Keratinocyte (primary cell): ENCODE measurements at regions not wholly inside any gene's neighbourhood (a gene's known extent, or its start where the extent isn't known, plus 50 kb on each side); places are given as distances from the start of the nearest gene placed in this dataset.

ENCODE experiments used
- DNase-seq: peaks from one replicate; pipeline ENCODE4 v3.0.0-alpha.2; 2011; ENCODE audit warnings: low read depth, missing footprints, low spot score
- FAIRE-seq: peaks from 2 replicates; lab custom pipeline; 2011; peaks lifted over from hg19 to GRCh38; lab: Jason Lieb, UNC
- H2AFZ ChIP-seq: 2 replicates; pipeline ENCODE4 v1.6.0; 2012; ENCODE audit warnings: low read length, control low read depth, inconsistent platforms; ENCODE audit not compliant: control insufficient read depth
- H3K27ac ChIP-seq: 2 replicates; pipeline ENCODE4 v1.5.1; 2011; ENCODE audit warnings: low read length; ENCODE audit not compliant: control insufficient read depth, insufficient read depth
- H3K27me3 ChIP-seq: 3 replicates; pipeline ENCODE4 v1.6.0; 2011; ENCODE audit warnings: low read length; ENCODE audit not compliant: control insufficient read depth, insufficient read depth; ENCODE audit errors: extremely low read depth
- H3K36me3 ChIP-seq, 2 experiments: 2 replicates in 1 of 2; 3 replicates in 1 of 2; pipeline ENCODE4 v1.5.1; 2011; ENCODE audit warnings: low read length in 2 of 2, mild to moderate bottlenecking in 1 of 2; ENCODE audit not compliant: control insufficient read depth in 2 of 2, insufficient read depth in 2 of 2; ENCODE audit errors: extremely low read depth in 1 of 2
- H3K4me1 ChIP-seq: 3 replicates; pipeline ENCODE4 v1.5.1; 2011; ENCODE audit warnings: low read length; ENCODE audit not compliant: control insufficient read depth, insufficient read depth; ENCODE audit errors: extremely low read depth
- H3K4me2 ChIP-seq: 3 replicates; pipeline ENCODE4 v1.6.0; 2011; ENCODE audit warnings: low read depth, low read length; ENCODE audit not compliant: control insufficient read depth, insufficient read depth; ENCODE audit errors: extremely low read depth
- H3K4me3 ChIP-seq, 3 experiments: fragments of 200-600 bp in 1 of 3; sonication (generic) in 1 of 3; 2 replicates in 2 of 3; 3 replicates in 1 of 3; pipeline ENCODE4 v1.5.1; 2011 to 2016; ENCODE audit warnings: low read length in 3 of 3, mild to moderate bottlenecking in 3 of 3, control low read depth in 2 of 3, inconsistent platforms in 1 of 3, low read depth in 1 of 3, mixed read lengths in 1 of 3, mixed run types in 1 of 3, moderate library complexity in 1 of 3; ENCODE audit not compliant: control insufficient read depth in 2 of 3, insufficient read depth in 2 of 3; ENCODE audit errors: extremely low read depth in 1 of 3
- H3K79me2 ChIP-seq: 2 replicates; pipeline ENCODE4 v1.6.0; 2012; ENCODE audit warnings: low read length; ENCODE audit not compliant: control insufficient read depth, insufficient read depth
- H3K9ac ChIP-seq: 3 replicates; pipeline ENCODE4 v1.6.0; 2011; ENCODE audit warnings: low read length; ENCODE audit not compliant: control insufficient read depth, insufficient read depth; ENCODE audit errors: extremely low read depth
- H3K9me1 ChIP-seq: 3 replicates; pipeline ENCODE4 v1.6.0; 2011; ENCODE audit warnings: low read length; ENCODE audit not compliant: control insufficient read depth, insufficient read depth; ENCODE audit errors: extremely low read depth
- H3K9me3 ChIP-seq: 2 replicates; pipeline ENCODE4 v1.5.1; 2012; ENCODE audit warnings: low read depth, low read length; ENCODE audit not compliant: control insufficient read depth
- H4K20me1 ChIP-seq: 3 replicates; pipeline ENCODE4 v1.6.0; 2011; ENCODE audit warnings: low read length; ENCODE audit not compliant: control insufficient read depth, insufficient read depth; ENCODE audit errors: extremely low read depth
- CTCF ChIP-seq, 3 experiments: IDR thresholded peaks in 1 of 3; conservative IDR thresholded peaks in 1 of 3; optimal IDR thresholded peaks in 1 of 3; 2 replicates in 2 of 3; 3 replicates in 1 of 3; pipeline versions ENCODE3 to v1.5.1; 2011; ENCODE audit warnings: low read length in 3 of 3, mild to moderate bottlenecking in 3 of 3, moderate library complexity in 2 of 3, control low read depth in 1 of 3, inconsistent platforms in 1 of 3; ENCODE audit not compliant: insufficient read depth in 2 of 3; ENCODE audit errors: extremely low read depth in 1 of 3
- EZH2 ChIP-seq: IDR thresholded peaks from one replicate; pipeline ENCODE4 v1.6.1; 2012; ENCODE audit warnings: inconsistent platforms, mild to moderate bottlenecking, low read length, moderate library complexity
- dilution Hi-C: fragments of 300-500 bp; cut with MboI; formaldehyde crosslinking; loops from one replicate; pipeline ENCODE4 v1.7.0; 2020; ENCODE audit warnings: low sequenced_read_pairs; ENCODE audit not compliant: extremely low pct_ligation_motif_present

- Histone ChIP-seq H3K36me3 (no peaks in the 10 kb centered on the region), H3K9me3 (no peaks in the 10 kb centered on the region), H3K9ac (no peak overlapping the region), H3K79me2 (no peaks in the 10 kb centered on the region), H4K20me1 (no peaks in the 10 kb centered on the region), H3K27ac (no peak overlapping the region), H3K27me3 (no peaks in the 10 kb centered on the region), H3K9me1 (no peaks in the 10 kb centered on the region), H3K4me3 (no peak overlapping the region), H2AFZ (no peak overlapping the region), H3K4me2 (no peak overlapping the region), H3K4me1 (no peaks in the 10 kb centered on the region)
- dilution Hi-C loops = no loop called here
- DNase-seq (no peak), FAIRE-seq (no peak)
- no peak for TF ChIP-seq CTCF (optimal IDR thresholded peaks at IDR 0.05 in 1 of 3, IDR thresholded peaks at IDR 0.05 in 1 of 3, conservative IDR thresholded peaks at IDR 0.05 in 1 of 3; ENCODE audit: extremely low read depth in 1 of 3, insufficient read depth in 2 of 3, low read length in 3 of 3)
- TF ChIP-seq EZH2 = no peak
Observed at GRCh38 chr3:106212665-106213222, 343.9 kb upstream of the CBLB start.

GRCh38 chr3:106213954-106214353 is 345.1 kb upstream of the CBLB start:
- no peaks in the 10 kb centered on the region for H3K9me1 ChIP-seq
- no peak overlapping the region for H3K27ac ChIP-seq
- FAIRE-seq (no peak), DNase-seq (no peak)
- no peaks in the 10 kb centered on the region for H3K36me3 ChIP-seq
- no peaks in the 10 kb centered on the region for H4K20me1 ChIP-seq
- no peak overlapping the region for H3K4me2 ChIP-seq
- H3K4me1 ChIP-seq = no peaks in the 10 kb centered on the region
- no peak for TF ChIP-seq EZH2
- no peak for TF ChIP-seq CTCF (optimal IDR thresholded peaks at IDR 0.05 in 1 of 3, IDR thresholded peaks at IDR 0.05 in 1 of 3, conservative IDR thresholded peaks at IDR 0.05 in 1 of 3; ENCODE audit: extremely low read depth in 1 of 3, insufficient read depth in 2 of 3, low read length in 3 of 3)
- no peak overlapping the region for H3K9ac ChIP-seq
- H3K27me3 ChIP-seq = no peaks in the 10 kb centered on the region
- H3K9me3 ChIP-seq = no peaks in the 10 kb centered on the region
- dilution Hi-C loops = no loop called here
- no peak overlapping the region for H3K4me3 ChIP-seq
- no peak overlapping the region for H2AFZ ChIP-seq
- no peaks in the 10 kb centered on the region for H3K79me2 ChIP-seq
